Epithelial cell of esophagus (primary cell): ENCODE measurements at regions not wholly inside any gene's neighbourhood (a gene's known extent, or its start where the extent isn't known, plus 50 kb on each side); places are given as distances from the start of the nearest gene placed in this dataset.

ENCODE experiments used
- DNase-seq: peaks from one replicate; pipeline ENCODE4 v3.0.0; 2010; ENCODE audit warnings: low read depth
- H3K4me3 ChIP-seq: 2 replicates; pipeline ENCODE4 v1.5.1; 2011; ENCODE audit warnings: mild to moderate bottlenecking, low read length, control low read depth
- CTCF ChIP-seq: IDR thresholded peaks from 2 replicates; pipeline ENCODE4 v1.5.1; 2011; ENCODE audit warnings: low read depth, mild to moderate bottlenecking, low read length, control low read depth, inconsistent platforms; ENCODE audit not compliant: insufficient read depth; ENCODE audit errors: missing control alignments

- no peak for DNase-seq
- TF ChIP-seq CTCF: no peak
Measured at GRCh38 chr11:106384429-106384828, 307.0 kb downstream of the AASDHPPT start.

GRCh38 chr11:106386519-106386918 lies 309.1 kb downstream of the AASDHPPT start:
- no peak overlapping the region for H3K4me3 ChIP-seq
- DNase-seq: no peak
- no peak for TF ChIP-seq CTCF

More at GRCh38 chr11:106384429-106384828, 307.0 kb downstream of the AASDHPPT start:
- H3K4me3 ChIP-seq: no peak overlapping the region

GRCh38 chr11:106389101-106389500 lies 311.6 kb downstream of the AASDHPPT start:
- TF ChIP-seq CTCF: no peak
- peak; percentile 70 for DNase-seq
- H3K4me3 ChIP-seq: no peak overlapping the region

GRCh38 chr11:106390078-106390477 lies 312.6 kb downstream of the AASDHPPT start:
- TF ChIP-seq CTCF: no peak
- DNase-seq: no peak

GRCh38 chr11:106391771-106392420 lies 314.4 kb downstream of the AASDHPPT start:
- DNase-seq: peak; percentile 12
- H3K4me3 ChIP-seq: no peak overlapping the region
- no peak for TF ChIP-seq CTCF

More at GRCh38 chr11:106390078-106390477, 312.6 kb downstream of the AASDHPPT start:
- no peak overlapping the region for H3K4me3 ChIP-seq

GRCh38 chr11:106395716-106396349 lies 318.4 kb downstream of the AASDHPPT start:
- peak; percentile 15 for DNase-seq
- TF ChIP-seq CTCF: no peak
- no peak overlapping the region for H3K4me3 ChIP-seq
